GM18498 (cell line): ENCODE measurements at regions not wholly inside any gene's neighbourhood (a gene's known extent, or its start where the extent isn't known, plus 50 kb on each side); places are given as distances from the start of the nearest gene placed in this dataset.

ENCODE experiments used
- ATAC-seq: cut with Tn5 transposase; IDR thresholded peaks from one replicate; pipeline ENCODE4 v1.9.1; 2021; ENCODE audit warnings: mild to moderate bottlenecking, moderate library complexity; ENCODE audit not compliant: unreplicated experiment

DNA sequence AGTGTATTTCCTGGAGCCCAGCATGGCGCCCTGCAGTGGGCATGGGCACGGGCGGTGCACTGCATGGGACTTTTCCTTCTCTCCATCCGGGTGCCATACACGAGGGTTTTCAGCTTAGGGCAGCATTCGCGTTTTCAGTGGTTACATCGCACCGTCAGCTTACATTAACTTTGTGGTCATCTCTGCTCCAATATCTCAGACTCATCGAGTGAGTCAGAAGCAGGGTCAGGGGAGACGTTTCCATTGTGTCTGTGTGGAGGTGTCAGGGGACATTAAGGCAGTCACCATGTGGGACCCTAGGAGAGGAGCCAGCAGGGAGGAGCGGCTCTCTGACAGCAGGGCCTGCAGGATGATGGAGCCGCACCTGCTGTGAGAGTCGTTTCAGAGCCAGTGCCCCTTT lies 541.0 kb downstream of the FGF9 start:
- no peak for ATAC-seq

DNA sequence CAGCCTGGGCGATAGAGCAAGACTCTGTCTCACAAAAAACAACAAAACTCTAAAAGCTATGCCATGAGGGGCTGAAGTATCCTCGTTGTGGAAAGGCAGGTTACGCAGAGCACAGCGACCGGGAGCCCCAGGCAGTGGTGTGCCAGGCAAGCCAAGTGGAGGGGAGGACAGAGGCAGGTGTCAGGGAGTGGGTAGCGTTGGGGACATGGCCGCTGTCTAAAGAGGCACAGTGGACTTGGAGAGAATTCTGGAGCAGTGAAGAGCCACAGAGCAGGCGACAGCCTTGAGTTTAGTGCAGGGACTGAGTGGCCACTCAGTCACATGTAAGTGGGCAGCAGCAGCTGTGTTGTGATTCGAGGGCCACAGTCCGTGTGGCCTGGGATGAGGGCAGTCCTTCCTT lies 541.7 kb downstream of the FGF9 start:
- no peak for ATAC-seq

DNA sequence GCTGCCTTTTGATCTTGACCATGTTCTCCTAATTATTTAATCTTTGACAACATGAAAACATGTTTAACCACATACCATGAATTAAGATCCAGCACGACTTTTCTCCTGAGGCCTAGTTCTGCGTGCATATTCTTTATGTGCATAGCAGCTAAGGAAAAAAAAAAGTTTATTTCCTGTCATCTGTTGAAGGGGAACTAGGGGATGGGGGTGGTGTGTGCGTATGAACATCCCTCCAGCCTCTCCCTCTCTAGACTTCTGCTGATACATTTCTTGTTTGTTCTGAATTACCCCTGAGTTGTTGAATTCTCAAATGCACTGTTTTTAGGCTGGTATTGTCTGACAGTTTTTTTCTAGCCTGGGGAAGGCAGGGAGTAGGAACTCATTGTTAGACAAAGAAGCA lies 543.3 kb downstream of the FGF9 start:
- no peak for ATAC-seq

DNA sequence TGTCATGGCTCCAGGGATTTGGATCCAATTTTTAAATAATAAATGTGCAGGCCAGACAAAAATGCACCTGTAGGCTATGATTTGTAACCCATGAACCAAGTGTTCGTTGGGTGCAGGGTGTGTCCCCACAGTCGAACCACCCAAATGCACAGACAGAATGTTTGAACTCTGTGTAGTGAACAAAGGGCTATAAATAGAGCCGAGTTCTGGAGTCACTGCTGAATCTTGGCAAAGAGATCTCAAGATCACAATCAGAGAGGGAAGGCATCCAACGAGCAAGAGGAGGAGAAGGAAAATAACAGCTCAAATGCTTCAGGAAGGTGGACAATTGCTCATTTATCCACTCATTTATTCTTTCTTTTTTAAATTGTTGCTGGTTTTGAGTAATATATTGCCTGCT lies 547.9 kb downstream of the FGF9 start:
- ATAC-seq, result no peak

DNA sequence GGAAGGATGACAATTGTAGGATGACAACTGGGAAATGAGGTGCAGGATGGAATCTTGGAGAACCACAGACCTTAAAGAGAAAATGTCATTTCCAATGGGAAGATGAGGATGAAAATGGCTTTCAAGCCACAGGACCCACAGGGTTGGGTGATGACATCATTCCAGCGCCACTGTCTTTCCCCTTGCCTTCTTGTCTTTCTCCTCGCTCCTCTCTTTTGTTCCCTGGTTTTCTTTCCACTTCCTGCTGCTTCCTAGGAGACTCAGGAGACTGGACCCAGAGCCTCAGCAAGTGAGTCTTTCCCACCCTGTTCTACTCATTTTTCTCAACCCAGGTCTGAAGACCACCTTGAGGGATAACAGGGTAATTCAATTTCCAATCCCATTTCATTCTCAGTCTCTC lies 548.8 kb downstream of the FGF9 start:
- ATAC-seq, result no peak

DNA sequence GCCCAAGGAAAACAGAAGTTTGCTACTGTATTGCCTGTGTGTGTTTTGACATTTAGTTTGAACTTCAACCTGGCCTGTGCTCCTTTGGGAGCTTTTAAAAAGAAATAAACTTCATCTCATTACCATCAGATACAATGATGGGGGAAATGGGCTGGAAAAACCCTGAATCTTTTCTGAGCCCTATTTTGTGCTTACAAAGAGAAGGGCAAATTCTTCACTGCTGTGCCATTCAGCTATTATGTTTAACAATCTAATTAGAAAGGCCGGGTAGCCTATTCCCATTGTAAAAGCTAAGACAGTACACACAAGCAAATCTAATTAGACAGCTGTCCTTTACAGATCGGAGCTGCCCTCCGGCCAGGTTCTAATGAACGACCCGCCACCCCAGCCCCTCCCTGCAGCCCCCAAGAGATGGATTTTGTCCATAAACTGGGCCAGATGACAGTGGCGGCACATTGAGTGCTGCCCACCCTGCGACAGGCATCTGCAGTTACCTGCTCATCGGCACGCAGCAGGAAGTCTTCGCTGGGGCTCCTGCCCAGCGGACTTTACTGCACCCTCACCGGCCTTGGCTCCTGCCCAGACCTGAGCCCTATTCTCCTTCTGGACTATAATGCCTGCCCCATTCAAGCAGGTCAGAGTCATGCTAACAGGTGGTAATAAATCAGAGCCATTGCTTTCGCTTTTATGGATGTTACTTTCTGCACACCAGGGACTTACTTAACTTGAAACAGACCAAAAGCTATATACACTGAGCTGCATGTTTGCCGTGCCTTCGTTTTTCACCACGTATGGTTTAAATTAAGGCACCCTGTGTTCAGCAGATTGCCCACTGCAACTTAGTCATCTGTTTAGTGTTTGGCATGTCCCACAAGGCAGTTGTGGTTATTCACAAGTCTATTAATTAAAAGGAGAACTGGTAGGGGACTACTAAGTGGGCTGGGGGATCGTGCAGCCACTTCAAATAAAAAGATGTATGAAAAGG lies 549.6 kb downstream of the FGF9 start:
- no peak for ATAC-seq

DNA sequence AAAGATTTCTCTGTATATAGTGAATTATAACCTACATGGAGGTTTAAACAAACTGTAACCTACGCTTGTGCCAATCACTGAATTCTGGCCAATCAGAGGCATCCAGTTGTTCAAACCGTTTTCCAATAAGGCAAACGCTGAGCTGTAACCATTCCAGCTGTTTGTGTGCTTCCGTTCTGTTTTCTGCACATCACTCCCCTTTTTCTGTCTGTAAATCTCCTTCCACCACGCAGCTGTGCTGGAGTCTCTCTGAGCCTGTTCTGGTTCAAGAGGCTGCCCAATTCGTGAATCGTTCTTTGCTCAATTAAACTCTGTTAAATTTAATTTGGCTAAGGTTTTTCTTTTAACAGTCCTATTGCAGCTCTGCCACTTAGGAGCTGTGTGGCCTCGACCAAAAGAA lies 552.5 kb downstream of the FGF9 start:
- no peak for ATAC-seq

DNA sequence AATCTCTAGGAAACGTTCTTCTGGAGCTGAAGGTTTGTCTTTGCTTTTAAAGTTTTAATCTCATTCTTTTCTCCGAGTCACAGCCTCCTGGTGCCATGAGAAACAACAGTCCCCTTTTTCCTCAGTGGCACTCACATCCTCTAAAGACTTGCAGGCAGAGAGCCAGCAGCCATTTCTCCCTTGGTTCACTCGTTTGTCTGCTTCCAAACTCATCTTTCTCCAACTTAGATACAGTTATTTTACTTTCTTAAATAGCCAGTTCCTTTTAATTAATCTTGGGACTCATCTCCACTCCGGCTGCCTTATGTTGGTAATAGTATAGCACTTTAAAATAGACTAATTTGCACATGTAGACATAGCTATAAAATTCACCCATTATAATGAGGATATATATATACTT lies 555.2 kb downstream of the FGF9 start:
- ATAC-seq, result no peak

DNA sequence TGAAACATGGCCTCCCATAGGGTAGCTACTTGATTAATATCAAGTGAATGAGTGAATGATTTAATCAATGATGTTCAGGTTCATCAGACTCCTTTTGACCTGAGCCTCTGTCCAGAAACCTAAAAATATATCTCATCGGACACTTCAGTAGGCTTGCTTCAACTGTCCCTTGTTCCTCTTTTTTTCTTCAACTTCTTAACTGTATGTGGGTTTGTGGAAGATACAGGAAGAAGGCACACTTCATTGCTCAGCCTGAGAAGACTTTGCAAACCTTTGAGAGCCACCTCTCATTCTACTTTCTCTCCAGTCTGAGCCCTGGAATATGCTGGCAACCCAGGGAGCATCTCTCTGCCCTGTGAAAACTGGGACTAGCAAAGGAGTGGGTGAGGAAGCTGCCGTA lies 557.0 kb downstream of the FGF9 start:
- ATAC-seq, result no peak

DNA sequence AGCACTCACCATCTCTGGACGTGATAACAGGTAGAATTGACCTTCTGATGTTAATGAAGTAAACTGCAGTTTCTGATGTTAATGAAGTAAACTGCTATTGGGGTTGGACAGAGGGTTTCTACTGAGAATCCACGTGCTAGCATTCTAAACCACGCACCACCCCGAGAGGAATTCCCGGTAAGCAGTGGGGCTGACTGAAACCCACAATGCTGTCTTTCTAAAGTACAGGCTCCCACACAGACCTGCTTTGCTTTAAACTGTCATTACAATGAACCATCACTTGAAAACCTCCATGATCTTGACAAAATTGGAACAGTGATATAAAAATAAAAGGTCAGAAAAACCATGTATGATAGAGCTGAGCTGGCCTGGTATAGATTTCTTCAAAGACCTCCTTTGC lies 559.0 kb downstream of the FGF9 start:
- ATAC-seq, result no peak

DNA sequence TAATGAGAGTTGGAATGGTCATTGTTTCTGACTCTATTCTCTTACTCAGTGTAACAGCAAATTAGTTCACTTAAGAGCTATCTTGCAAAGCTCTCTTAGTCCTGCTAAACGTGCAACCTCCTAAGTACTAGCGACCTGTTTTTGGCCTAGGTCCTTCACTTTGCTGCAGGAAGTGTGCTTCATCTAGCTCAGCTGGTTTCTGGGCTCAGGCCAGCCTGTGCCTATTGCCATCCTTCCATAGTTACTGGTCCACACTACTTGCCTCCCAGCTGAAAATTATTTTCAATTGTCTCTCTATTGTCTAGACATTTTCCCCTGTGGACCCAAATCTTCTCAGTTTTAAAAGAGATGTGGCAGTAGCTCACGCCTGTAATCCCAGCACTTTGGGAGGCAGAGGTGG lies 561.3 kb downstream of the FGF9 start:
- ATAC-seq, result no peak

DNA sequence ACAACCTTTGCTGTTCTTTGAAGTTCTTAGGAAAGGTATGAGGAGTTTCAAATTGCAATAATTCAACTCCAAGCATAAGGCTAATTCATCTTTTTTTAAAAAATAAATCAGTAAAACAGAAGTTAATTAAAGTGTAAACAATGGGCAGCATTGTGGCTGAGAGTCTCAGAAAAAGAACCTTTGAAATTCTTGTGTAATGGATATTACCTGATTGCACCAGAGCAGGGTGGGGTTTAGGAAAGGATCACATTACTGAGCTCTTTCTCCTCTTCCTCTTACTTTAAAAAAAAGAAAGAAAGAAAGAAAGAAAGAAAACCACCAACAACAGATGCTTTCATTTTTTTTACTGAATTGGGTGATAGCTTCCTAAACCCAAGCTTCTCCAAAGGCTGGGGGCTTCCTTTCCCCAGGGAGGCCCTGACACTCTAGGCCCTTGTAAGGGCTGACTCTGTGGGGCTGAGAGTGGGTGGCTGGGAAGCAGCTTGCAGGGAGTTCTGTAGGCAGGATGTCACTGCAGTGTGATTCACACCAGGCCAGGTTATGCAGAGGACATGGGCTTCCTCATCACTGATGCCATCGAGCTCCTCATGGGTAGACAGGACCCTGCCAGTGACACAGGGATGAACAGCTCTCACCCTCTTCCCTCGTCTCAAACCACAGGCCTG lies 564.5 kb downstream of the FGF9 start:
- ATAC-seq, result no peak

DNA sequence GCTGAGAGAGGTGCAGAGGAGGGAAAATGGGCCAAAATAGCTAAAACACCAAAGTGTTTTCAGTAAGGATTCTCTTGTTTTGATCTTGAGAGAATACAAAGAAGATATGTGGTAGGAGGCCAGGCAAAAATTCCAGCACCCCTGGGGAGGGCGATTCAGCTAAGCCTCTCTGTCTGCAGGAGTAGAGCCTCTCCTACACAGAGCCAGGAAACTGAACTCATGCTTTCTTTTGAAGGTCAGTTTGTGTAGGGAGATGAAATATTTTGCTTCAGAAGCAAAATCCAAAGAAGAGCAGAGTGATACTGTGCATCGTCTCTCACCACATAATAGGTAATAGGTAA lies 565.0 kb downstream of the FGF9 start:
- ATAC-seq, result no peak

DNA sequence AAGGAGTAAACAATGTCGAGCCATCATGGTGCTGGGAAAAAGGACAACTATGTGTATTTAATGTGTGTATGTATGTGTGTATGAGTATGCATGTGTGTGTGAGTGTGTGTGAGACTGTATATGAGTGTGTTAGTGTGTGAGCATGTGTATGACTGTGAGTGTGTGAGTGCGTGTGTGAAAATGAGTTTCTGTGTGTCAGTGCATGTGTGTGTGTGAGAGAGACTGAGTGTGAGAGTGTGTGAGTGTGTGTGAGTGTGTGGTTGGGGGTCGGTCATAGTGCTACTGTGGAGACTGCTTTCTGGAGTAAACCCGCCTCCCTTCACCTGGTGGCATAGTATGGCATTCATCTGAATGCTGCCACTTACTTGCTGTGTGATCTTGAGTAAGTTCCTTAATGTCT lies 567.4 kb downstream of the FGF9 start:
- ATAC-seq, result no peak

DNA sequence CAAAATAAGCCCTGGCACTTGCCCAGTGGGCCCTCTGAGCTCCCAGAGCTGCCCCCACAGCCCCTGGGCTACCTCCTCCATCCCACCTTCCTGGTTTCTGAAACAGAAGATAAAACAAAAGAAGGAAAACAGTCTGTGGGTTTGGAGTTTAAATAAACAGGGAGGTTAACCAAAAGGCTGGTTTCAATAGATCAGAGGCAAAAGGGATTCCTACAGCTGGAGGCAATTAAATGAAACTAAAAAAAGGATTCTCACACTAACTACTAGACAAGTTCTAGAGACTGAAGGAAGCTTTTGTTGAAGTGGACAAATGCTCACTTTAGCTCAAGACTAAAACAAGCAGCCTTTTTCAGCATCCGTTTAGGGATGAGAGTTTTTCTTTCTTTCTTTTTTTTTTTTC lies 569.8 kb downstream of the FGF9 start:
- ATAC-seq, result no peak

DNA sequence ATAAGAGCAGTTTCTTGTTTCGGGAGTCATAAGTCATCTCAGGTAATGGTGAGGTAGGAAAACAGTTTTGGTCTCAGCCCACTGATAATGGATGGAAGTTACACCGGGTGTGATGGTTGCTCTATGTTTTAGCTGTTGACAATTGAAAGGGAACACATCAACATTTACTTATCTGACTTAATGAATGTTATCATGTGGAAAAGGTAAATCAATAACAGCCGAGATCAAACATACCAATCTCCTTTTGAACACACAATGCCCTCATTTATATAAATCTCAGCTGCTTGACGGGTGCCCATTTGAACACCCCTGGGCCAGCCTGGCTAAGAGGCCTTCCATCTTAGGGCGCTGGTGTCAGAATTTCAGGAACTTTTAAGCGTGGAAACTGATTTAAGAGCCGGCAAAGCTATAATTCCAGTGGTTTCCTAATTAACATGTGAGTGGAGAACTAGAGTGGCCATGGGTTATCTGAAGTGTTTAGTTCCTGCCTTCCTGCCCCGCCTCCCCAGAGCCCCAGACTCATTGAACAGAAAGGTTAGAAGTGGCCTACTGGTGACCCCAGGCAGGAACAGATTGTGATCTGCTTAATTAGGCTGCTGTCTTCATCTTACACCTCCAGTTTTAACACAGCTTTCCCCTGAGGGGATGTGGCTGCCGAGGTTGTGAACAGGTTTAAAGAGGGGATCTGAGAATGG lies 572.7 kb downstream of the FGF9 start:
- ATAC-seq, result no peak

DNA sequence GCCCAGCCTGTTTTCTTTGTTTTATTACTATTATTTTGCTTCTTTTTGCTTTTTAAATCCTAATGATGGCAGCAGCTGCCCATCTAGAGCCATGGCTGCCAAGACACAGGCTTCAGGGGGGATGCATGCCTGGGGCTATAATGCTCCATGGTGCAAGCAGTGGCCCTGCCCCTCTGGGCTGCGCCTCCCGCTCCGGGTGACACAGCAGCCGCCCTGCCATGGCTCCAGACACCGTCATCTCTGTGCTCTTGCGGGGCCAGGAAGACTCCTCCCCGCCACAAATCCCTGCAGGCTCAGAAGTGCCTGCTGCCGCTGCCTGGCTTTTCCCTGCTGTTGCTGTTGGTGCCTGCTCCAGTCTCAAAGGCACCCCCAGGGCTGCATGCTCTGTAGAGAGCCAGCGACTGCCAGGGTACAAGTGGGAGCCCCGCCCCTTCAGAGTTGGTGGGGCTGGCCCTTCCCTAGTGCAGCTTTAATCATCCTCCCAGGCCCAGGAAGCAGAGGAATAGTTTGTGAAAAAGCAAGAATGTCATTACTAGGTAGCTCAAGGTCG lies 581.5 kb downstream of the FGF9 start:
- ATAC-seq, result no peak

DNA sequence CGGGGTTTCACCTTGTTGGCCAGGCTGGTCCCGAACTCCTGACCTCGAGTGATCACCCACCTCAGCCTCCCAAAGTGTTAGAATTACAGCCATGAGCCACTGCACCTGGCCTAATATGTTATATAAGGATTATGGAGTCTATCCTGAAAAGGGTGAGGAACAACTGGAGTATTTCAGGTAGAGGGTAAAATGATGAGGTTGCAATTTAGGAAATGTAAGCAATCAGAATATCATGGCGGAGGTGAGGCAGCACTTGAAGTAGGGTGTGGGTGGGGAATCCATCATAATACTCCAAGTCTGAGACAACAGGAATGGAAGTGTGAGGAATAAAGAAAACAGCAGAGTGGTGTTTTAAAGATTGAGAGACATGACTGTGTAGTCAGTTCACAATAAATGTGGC lies 582.2 kb downstream of the FGF9 start:
- ATAC-seq, result no peak

DNA sequence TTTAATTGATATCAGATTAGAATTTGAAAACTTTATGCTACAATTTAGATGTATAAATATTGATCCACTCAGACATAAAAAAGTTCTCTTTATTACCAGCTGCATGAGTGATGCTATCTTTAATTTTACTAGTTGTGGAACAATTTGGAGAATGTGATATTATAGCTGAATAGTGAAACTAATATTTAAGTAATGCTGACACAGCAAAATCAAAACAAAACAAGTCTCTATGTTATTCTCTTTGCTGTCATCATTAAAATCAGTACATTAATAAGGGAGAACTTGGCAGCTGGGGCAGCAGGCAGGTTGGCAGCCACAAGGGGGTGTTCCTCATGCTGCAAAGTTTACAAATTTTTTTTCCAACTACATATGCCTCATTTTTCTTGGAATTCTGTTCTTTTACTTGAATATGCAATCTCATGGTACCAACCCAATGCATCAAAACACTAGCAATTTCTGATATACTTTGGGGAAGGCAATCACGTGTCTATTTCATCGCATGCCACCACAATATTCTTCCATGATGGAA lies 585.3 kb downstream of the FGF9 start:
- no peak for ATAC-seq

DNA sequence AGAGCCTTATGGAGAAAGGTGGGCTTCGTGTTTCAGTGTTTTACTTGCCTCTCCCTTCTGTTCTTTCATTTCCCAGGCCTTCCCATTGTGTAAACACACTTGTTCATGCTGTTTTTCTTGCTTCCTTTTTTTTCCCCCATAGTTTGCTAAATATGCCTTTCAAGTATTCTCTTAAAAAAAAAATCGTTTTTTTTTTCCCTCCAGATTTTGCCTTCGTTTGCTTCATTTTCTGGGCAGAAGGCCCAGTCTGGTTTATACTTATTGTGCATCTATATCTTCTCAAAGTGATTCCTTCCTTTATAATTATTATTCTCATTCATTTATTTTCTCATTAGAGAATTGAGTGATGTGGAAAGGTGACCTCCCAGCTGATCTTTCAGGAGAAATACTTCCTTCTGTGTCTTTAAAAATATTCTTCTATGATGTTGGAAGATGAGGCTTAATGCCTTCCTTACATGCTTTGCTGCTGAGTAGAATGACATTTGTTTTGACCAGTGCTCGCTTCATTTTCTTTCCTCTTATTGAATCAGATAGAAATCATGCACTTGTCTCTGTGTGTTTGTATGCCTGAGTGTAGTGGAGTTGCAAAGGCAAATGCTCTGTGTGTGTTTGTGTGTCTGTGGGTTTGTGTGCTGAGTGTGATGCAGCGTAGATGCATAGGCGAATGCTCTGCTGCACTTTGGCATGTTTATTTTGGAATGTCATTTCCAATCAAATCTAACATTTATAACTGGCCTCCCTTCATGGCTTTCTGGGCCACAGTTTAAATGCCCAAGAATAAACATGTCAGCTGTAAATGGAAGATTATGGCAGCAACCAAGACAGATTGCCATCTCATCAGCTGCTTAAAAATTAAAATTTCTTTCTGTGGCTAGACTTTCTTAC lies 591.4 kb downstream of the FGF9 start:
- no peak for ATAC-seq
